D341Med (cell line): ENCODE measurements at regions not wholly inside any gene's neighbourhood (a gene's known extent, or its start where the extent isn't known, plus 50 kb on each side); places are given as distances from the start of the nearest gene placed in this dataset.
"Not testable (repeated sequence)": the region's sequence is repeated elsewhere in the genome, so short reads cannot be mapped to it uniquely, and the experiment has no call there.

Experiments
- DNase-seq: peaks from one replicate; pipeline ENCODE4 v3.0.0; 2012; ENCODE audit warnings: low spot score

DNA sequence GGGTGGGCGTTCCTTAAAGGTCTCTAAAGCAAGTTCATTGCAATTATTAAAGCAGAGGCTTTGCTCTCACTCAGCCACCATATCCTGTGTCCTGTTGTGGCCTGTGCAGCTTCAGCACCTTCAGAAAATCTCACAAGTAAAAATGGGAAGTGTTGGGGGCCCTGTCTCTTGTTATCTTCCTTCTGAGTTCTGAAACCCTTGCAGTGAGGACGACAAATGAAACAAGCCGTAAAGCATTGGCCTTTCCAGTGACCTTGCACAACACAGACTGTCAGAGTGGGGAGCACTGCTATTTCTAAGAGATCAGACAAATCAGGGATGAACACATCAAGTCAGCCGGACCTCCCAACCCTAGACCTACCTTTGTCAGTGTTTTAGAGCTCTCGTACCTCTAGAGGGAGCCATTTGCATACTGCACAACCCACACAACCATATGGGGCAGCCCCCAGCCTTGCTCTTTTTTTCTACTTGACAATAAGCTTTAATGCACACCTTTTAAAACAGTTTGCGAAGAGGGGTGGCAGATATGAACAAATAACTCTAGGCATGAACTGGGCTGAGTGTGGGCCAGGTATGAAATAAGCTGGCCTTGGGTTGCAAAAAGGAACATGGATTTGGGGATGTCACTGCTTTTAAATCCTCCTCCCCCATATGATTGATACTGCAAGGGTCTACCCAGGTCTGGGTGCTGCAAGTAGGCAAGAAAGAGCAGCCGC is 89.8 kb downstream of the KATNIP start:
- peak; percentile 76 for DNase-seq

DNA sequence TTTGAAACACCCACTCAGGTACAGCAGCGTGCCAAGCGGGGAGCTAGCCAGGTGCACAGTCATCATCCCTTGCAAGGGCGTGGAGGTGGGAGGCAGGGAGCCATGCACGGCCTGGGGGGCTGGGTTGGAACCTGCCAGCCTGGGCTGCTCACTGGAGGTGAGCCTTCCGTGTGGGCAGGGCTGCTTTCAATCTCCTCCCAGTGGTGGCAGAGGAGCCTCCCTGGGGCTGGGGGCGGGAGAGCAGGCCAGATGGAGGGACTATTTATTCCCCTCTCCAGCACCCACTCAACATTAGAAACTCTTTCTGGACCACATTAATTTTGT is 90.3 kb downstream of the KATNIP start:
- DNase-seq = no peak

DNA sequence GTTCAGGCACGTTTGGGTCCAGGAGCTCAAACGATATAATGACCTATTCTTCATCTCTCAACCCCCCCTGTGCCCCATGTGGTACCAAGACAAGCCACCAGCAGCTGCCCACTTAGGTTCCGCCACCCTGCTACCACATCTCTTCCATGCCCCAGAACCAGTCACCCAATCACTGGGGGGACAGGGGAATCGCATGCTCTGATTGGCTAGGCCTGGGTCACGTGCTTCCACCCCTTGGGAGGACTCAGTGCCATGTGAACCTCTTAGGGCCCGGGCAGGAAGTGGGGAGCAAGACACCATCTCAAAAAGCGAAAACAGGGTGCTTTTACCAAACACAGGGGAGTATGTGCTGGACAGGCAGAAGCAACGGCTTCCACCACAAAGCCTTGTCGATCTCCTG is 91.3 kb downstream of the KATNIP start:
- DNase-seq = no peak

DNA sequence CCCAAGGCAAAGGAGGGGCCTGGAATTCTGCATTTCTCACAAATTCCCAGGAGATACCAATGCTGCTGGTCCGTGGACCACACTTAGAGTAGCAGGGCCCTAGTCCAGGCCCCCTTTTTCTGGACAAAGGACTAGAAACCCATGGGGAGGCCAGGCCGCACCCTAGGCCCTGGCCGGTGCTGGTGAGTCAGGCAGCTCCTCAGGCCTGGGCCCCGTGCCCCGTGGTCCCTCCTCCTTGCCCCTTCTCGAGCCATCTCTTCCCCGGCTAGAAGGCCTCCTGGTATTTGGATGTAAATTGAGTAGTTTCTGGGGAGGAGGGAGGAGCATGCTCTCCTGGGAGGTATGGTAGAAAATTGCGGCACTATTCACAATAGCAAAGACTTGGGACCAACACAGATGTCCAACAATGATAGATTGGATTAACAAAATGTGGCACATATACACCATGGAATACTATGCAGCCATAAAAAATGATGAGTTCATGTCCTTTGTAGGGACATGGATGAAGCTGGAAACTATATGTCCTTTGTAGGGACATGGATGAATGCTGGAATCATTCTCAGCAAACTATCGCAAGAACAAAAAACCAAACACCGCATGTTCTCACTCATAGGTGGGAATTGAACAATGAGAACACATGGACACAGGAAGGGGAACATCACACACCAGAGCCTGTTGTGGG is 91.9 kb downstream of the KATNIP start:
- DNase-seq = not testable (repeated sequence)

DNA sequence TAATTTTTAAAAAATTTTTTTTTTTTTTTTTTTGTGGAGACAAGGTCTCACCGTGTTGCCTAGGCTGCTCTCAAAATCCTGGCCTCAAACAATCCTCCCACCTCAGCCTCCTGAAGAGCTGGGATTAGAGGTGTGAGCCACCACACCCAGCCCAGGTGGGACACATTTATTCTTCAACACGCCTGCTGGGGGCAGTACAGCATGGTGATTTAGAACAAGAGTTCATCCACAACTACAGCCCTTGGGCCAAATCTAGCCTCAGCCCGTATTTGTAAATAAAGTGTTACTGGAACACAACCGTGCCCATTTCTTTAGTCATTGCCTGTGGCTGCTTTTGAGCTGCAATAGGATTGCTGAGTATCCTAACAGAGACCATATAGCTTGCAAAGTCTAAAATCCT is 92.8 kb downstream of the KATNIP start:
- DNase-seq = peak; percentile 48

DNA sequence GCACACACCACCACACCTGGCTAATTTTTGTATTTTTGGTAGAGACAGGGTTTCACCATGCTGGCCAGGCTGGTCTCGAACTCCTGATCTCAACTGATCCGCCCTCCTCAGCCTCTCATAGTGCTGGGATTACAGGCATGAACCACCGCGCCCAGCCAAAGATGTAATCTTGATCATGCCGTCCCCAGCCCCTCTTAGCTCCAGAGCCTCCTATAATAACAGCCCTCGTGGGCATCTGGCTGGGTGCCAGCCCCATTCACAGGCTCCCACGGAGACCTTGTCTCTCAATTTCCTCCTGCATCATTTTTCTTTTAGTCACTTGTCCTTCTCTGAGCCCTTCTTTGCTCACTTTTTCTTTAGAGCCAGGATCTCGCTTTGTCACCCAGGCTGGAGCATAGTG is 94.2 kb downstream of the KATNIP start:
- no peak for DNase-seq

DNA sequence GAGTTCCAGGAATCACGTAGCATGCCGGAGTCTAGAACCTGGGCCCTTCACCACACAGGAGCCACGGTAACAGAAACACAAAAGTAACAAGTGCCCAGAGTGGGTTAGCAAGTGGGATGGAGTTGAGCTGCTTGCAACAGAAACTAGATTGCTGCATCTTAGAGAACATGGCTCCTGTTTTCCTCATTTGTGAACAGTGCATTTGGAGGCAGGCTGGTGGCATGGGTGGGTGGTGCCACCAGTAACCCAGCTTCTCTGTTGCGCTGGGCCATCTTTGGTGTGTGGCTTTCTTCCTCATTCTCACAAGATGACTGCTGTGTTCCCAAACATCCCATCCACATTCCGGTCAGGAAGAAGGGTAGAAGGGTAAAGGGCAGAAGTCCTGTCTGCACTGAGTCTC is 95.5 kb downstream of the KATNIP start:
- DNase-seq = no peak

DNA sequence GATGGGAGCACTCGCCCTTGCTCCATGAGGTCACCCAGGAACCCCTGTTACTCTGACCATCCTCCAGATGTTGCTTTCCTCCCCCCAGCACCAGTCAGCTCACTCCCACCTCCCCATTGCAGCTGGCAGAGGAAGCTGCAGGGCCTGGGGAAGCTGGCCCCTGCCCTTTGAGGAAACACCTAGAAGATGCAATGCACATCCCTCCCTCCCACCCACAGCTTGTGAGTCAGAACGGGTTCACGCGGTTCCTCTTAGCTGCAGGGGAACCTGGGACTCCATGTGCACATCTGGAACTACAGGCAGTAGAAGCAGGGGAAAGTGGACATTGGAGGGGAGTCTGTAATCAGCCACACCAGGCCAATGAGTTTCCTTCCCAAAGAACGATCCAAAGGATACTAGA is 96.9 kb downstream of the KATNIP start:
- DNase-seq = no peak

DNA sequence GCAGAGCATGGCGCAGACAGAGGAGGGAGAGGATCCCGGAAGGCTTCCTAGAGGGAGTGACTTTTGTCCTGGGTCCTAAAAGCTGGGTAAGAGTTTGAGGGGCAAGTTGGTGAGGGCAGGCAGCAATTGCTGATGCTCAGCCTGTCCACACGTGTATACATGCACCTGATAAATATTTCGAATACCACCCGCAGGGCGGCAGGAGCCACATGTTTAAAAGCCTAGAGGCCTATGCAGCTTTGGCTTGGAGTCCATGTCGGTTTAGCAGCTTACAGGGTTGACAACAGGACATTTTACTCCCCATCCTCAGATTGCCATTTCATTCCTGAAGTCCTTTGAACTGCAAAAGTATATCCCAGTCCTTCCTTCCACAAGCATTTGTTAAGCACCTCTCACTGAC is 99.1 kb downstream of the KATNIP start:
- DNase-seq = no peak

DNA sequence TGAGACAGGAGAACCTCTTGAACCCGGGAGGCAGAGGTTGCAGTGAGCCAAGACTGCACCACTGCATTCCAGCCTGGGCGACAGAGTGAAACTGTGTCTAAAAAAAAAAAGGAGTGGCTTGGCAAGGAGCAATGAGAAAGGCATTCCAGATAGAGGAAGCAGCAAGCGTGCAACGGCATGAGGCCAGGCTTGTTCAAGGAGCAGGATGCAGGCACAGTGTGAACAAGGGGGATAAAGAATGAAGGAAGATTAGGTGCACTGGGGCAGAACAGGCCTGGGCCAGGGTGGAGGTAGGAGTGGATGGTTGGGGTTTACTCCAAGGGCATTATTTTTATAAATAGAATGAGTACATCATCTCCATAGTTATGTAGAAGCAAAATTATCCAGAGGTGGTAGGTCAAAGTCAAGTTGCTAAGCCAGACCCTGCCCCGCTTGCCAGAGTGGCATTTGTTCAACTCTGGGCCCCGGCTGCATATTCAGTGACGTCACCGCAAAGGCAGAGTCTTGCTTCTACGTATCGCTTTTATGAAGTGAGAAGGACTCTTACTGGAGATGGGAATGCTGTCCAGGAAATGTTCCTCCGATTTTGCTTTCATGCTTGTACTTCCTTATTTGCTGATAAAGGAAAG is 100.2 kb downstream of the KATNIP start:
- no peak for DNase-seq

DNA sequence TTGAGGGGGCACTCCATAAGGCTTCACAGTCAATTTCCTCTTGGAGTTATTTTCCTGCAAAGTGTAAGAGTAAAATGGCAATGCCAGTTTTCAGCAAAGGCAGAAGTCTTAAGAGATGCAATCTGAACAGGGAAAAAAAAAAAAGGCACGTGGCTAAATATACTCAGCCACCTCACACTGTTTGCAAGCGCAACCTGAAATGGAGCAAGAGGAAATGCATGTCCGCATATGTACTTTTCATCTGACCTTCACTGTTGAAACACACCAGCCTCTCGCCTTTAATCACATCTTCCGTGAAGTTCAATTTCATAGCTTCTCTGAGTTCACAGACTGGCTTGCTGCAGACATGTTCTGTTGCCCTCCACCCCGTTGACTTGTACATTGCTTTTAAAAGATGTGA is 101.4 kb downstream of the KATNIP start:
- DNase-seq = no peak

DNA sequence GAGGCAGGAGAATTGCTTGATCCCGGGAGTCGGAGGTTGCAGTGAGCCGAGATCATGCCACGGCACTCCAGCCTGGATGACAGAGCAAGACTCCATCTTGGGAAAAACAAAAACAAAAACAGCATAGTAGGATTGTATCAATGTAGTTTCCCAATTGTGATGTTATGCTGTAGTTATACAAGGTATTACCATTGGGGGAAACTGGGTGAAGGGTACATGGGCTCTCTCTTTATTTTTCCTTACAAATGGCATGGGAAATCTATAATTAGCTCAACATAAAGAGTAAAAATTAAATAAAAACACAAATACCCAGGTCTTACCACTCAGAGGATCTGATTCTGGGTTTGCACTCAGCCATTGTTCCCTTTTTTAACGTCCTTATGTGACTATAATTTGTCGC is 107.9 kb downstream of the KATNIP start:
- no peak for DNase-seq

DNA sequence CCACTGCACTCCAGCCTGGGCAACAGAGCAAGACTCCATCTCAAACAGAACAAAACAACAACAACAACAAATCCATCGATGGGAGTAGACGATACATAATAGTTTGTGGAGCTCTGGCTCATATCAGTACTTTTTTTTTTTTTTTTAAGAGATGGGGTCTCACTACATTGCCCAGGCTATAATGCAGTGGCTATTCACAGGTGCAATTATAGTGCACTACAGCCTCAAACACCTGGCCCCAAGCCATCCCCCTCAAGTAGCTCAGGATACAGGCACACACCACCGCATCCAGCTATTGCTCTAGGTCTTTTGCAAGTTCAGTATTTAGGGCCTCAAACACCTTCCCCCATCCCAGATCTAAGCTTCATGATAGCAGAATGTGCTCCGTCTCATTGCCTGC is 110.6 kb downstream of the KATNIP start:
- DNase-seq = no peak

DNA sequence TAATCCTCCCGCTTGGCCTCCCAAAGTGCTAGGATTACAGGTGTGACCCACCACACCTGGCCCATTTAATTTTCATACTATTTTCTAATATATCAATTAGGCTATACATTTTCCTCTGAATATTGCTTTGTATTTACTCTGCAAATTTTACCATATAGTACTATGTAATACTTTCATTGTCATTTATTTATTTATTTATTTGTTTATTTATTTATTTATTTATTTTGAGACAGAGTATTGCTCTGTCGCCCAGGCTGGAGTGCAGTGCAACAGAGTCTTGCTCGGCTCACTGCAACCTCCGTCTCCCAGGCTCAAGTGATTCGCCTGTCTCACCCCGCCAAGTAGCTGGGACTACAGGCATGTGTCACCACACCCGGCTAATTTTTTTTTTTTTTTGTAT is 113.3 kb downstream of the KATNIP start:
- not testable (repeated sequence) for DNase-seq

DNA sequence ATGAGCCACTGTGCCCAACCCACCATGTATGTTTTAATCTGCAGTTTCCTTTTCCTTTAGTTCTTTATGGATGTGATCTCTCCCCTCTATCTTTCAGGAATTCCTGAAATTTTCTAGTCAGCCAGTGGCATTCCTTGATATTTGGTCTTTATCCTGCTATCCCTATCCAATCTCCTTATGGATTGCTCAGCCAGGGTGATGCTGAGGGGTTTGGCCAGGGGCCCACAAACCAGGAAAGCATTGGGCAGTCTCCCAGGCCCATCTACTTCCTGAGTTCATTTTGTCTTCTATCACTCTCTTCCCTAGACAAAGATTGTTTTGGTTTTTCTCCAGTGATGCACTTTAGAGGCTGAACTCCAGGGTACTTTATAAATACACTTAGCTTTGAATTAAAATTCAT is 115.9 kb downstream of the KATNIP start:
- no peak for DNase-seq

DNA sequence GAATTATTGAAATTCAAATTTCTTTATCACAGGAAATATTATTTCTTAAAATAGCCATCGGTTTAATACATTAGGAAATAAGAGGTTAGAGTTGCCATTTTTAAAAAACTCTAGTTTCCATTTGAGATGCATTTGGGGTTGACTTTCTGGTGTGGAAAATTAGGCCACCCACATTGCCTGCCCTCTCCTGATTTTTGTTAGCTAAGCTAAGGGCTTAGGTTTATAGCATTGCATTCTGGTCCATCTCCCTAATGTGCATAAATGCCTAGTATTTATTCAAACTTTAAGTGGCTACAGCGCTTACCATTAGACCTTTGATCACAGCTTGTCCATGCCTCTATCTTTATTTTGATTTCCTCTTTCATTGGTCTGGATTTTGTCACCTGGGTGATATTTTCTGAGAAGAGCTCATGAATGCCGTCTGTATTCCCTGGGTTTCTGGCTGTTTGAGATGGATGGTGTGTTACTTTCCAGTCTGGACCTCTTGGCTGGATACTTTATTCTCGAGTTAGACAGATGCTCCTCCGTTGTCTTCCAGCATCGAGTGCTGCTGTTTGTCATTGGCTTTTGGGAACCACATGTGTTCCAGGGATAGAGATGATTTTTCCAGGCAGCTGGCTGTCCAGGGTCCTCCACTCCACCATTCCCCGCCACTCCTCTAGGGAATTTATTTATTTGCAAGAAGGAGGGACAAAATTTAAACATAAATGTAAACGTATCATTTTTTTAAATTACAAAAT is 120.3 kb downstream of the KATNIP start:
- DNase-seq = no peak

DNA sequence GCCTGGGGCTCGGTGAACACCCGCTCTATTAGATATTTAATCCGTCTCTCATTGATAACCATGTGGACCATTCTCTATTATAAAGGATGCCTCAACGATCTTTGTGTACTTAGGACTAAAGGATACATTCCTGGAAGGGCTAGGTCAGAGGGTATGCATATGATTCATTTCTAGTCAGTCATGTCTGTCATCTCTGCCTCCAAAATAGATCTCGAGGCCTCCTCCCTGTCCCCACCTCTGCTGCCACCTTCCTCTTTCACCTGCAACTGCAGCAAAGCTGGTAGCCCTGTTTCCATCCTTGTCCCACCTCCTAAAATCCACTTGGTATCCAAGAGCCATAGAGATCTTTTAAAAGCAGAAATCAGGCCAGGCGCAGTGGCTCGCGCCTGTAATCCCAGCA is 121.5 kb downstream of the KATNIP start:
- no peak for DNase-seq

DNA sequence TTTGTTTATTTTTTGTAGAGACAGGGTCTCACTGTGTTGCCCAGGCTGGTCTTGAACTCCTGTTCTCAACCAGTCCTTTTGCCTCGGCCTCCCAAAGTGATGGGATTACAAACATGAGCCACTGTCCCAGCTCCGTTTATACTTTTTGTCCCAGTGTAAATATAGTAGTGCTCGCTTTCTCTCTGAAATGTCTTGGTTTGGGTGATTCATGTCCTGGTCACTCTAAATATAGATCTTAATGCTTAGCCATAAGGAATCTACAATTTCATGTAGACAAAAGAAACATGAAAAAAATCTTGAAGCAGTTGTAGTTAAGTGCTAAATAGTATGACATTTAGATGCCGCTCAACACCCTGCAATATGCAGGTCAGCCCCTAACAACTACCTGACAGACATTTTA is 126.9 kb downstream of the KATNIP start:
- DNase-seq = no peak

DNA sequence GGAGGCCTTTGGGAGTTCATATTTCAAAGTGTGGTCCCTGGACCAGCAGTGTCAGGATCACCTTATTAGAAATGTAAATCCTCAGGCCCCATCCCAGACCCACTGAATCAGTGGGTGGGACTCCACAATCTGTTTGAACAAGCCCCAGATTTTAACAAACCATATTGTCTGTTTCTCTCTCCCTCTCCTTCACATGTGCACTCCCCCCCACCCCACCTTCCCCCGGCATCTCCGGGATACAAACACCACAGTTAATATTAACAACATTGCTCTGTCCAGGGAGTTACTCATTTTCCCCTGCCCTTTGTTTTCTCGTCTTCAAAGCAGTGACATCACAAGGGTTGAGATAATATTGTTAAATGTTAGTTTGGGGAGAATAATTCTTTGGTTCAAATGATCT is 127.3 kb downstream of the KATNIP start:
- no peak for DNase-seq

DNA sequence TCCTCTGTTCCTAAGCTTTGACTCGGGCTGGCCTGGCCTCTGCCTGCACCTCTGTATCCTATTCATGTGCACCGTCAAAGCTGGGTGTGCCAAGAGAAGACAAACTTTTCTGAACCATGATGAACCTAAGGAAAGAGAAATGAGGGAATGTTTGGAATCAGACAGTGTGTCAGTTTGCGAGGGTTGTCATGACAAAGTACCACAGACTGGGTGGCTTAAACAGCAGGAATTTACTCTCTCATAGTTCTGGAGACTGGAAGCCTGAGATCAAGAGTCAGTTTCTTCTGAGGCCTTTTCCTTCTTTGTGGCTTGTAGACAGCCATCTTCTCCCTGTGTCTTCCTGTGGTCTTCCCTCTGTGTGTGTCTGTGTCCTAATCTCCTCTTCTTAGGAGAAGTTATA is 129.0 kb downstream of the KATNIP start:
- no peak for DNase-seq

DNA sequence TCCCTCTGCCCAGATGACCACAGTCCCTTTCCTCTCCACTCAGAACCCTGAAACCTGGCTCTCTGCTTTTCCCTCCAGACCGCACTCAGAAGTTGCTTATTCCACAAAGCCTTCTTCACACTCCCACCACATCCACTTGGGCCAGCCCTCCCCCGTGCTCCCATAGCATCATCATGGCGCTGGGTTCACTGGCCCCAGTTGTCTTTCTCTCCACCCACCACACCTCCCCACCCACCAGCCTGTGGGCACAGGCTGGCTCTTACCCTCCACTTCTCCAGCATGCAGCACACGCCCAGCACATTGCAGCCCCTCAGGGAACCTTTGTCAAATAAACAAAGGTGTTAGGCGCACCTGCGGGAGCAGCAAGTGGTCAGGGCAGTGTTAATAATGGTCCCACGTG is 130.0 kb downstream of the KATNIP start:
- no peak for DNase-seq

DNA sequence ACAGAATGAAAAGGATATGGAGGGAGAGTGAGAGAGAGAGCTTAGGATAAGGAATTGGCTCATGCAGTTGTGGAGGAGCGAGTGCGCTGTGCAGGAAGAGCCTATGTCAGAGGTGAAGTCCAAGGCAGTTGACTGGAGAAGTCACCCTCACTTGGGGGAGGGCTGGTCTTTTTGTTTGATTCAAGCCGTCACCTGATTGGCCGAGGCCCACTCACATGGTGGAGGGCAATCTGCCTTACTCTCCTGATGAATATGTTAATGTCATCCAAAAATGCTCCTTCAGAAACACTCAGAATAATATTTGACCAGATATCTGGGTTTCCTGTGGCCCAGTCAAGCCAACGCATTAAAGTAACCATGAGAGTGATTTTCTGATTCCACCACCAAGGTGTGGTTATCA is 131.7 kb downstream of the KATNIP start:
- no peak for DNase-seq

DNA sequence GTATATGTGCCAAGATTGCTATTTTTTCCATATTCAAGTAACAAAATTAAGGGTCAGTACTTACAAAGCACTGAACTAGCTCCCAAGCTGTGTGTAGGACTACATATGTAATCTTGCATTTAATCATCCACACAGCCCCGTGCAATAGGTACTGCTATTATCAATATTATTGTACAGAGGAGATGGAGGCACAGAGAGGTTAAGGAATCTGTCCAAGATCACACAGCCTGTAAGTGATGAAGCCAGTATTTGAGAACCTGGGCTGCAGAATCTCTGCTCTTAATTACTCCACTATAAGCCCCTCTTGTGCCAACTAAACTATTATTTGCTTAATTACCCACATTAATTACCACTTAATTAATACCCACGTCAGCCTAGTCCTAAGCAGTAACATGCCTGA is 134.1 kb downstream of the KATNIP start:
- DNase-seq = no peak
